ENCODE measurements at regions not wholly inside any gene's neighbourhood (a gene's known extent, or its start where the extent isn't known, plus 50 kb on each side); places are given as distances from the start of the nearest gene placed in this dataset.

DNA sequence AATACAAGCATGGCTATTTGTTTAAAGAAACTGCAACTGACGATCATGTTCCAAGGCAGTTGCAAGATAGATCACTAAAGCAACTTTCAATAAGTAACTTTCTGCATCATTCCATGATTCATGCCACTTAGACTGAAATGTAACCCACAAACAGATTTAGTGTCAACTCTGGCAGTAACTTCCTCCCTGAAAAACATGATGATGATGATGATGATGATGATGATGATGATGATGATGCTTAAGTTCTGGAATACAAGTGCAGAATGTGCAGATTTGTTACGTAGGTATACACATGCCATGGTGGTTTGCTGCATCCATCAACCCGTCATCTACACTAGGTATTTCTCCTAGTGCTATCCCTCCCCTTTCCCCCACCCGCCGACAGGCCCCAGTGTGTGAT is 754.7 kb downstream of the INHBA start:
- Histone ChIP-seq H3K9ac (ENCODE audit: low read length) (no peak overlapping the region), H3K36me3 (ENCODE audit: insufficient read depth, low read length) (no peaks in the 10 kb centered on the region), H3K4me3 (ENCODE audit: low read length) (no peak overlapping the region), H2AFZ (ENCODE audit: low read depth, low read length) (no peak overlapping the region), H3K27me3 (ENCODE audit: insufficient read depth, low read depth, low read length) (no peaks in the 10 kb centered on the region), H3K4me2 (ENCODE audit: low read length) (no peak overlapping the region), H3F3A (ENCODE audit: insufficient read depth, low read length, poor library complexity, severe bottlenecking) (no peaks in the 10 kb centered on the region), H3K9me2 (ENCODE audit: insufficient read depth, low read length) (no peaks in the 10 kb centered on the region), H3K9me3 (ENCODE audit: low read length) (peaks cover 9% of the 10 kb centered on the region), H3K79me2 (replicated peaks; ENCODE audit: insufficient read depth, low read length) (no peaks in the 10 kb centered on the region), H4K20me1 (ENCODE audit: insufficient read depth) (no peaks in the 10 kb centered on the region), H3K27ac (ENCODE audit: low read length) (no peak overlapping the region)
- TF ChIP-seq POLR2AphosphoS5 (IDR thresholded peaks at IDR 0.05), result no peak

DNA sequence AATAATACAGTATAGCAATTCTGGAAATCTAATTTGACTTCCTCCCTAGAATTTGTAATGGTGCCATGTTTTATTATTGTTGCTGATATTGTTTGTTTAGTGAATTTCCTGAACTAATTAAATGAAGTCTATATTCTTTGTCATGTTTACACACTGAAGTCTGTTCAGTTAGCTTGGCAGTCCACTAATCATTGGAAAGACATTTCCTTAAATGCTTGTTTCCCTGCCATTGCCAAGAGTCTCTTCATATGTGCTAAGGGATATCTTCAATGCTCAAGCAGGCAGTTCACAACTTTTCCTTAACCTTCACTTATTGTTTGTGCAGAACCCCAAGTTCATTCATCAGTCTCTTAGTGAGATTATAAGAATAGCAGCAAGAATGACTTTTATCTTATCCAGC is 755.3 kb downstream of the INHBA start:
- Histone ChIP-seq H3F3A (ENCODE audit: insufficient read depth, low read length, poor library complexity, severe bottlenecking) (no peaks in the 10 kb centered on the region), H3K4me2 (ENCODE audit: low read length) (no peak overlapping the region), H3K36me3 (ENCODE audit: insufficient read depth, low read length) (no peaks in the 10 kb centered on the region), H3K79me2 (replicated peaks; ENCODE audit: insufficient read depth, low read length) (no peaks in the 10 kb centered on the region), H3K9me2 (ENCODE audit: insufficient read depth, low read length) (no peaks in the 10 kb centered on the region), H3K9ac (ENCODE audit: low read length) (no peak overlapping the region), H3K9me3 (ENCODE audit: low read length) (peaks cover 9% of the 10 kb centered on the region), H3K27ac (ENCODE audit: low read length) (no peak overlapping the region), H3K4me3 (ENCODE audit: low read length) (no peak overlapping the region), H2AFZ (ENCODE audit: low read depth, low read length) (no peak overlapping the region), H3K27me3 (ENCODE audit: insufficient read depth, low read depth, low read length) (no peaks in the 10 kb centered on the region), H4K20me1 (ENCODE audit: insufficient read depth) (no peaks in the 10 kb centered on the region)
- TF ChIP-seq RAD21 (conservative IDR thresholded peaks at IDR 0.05), result no peak
- TF ChIP-seq TAF1 (IDR thresholded peaks at IDR 0.05; ENCODE audit: low read depth), result no peak
- TF ChIP-seq EP300 (conservative IDR thresholded peaks at IDR 0.05; ENCODE audit: poor library complexity, severe bottlenecking), result no peak
- no peak for TF ChIP-seq SMC3 (conservative IDR thresholded peaks at IDR 0.05; ENCODE audit: poor library complexity)
- no peak for TF ChIP-seq EZH2 (IDR thresholded peaks at IDR 0.05; ENCODE audit: borderline replicate concordance, insufficient read depth, low read length, poor library complexity, severe bottlenecking)
- TF ChIP-seq, protein P1, sequence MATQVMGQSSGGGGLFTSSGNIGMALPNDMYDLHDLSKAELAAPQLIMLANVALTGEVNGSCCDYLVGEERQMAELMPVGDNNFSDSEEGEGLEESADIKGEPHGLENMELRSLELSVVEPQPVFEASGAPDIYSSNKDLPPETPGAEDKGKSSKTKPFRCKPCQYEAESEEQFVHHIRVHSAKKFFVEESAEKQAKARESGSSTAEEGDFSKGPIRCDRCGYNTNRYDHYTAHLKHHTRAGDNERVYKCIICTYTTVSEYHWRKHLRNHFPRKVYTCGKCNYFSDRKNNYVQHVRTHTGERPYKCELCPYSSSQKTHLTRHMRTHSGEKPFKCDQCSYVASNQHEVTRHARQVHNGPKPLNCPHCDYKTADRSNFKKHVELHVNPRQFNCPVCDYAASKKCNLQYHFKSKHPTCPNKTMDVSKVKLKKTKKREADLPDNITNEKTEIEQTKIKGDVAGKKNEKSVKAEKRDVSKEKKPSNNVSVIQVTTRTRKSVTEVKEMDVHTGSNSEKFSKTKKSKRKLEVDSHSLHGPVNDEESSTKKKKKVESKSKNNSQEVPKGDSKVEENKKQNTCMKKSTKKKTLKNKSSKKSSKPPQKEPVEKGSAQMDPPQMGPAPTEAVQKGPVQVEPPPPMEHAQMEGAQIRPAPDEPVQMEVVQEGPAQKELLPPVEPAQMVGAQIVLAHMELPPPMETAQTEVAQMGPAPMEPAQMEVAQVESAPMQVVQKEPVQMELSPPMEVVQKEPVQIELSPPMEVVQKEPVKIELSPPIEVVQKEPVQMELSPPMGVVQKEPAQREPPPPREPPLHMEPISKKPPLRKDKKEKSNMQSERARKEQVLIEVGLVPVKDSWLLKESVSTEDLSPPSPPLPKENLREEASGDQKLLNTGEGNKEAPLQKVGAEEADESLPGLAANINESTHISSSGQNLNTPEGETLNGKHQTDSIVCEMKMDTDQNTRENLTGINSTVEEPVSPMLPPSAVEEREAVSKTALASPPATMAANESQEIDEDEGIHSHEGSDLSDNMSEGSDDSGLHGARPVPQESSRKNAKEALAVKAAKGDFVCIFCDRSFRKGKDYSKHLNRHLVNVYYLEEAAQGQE (IDR thresholded peaks at IDR 0.05; ENCODE audit: borderline replicate concordance), result no peak
- TF ChIP-seq POLR2AphosphoS5 (IDR thresholded peaks at IDR 0.05), result no peak
- no peak for TF ChIP-seq MXI1 (conservative IDR thresholded peaks at IDR 0.05; ENCODE audit: poor library complexity, severe bottlenecking)
- TF ChIP-seq, protein P2, sequence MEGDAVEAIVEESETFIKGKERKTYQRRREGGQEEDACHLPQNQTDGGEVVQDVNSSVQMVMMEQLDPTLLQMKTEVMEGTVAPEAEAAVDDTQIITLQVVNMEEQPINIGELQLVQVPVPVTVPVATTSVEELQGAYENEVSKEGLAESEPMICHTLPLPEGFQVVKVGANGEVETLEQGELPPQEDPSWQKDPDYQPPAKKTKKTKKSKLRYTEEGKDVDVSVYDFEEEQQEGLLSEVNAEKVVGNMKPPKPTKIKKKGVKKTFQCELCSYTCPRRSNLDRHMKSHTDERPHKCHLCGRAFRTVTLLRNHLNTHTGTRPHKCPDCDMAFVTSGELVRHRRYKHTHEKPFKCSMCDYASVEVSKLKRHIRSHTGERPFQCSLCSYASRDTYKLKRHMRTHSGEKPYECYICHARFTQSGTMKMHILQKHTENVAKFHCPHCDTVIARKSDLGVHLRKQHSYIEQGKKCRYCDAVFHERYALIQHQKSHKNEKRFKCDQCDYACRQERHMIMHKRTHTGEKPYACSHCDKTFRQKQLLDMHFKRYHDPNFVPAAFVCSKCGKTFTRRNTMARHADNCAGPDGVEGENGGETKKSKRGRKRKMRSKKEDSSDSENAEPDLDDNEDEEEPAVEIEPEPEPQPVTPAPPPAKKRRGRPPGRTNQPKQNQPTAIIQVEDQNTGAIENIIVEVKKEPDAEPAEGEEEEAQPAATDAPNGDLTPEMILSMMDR (IDR thresholded peaks at IDR 0.05; ENCODE audit: poor library complexity, severe bottlenecking), result no peak

DNA sequence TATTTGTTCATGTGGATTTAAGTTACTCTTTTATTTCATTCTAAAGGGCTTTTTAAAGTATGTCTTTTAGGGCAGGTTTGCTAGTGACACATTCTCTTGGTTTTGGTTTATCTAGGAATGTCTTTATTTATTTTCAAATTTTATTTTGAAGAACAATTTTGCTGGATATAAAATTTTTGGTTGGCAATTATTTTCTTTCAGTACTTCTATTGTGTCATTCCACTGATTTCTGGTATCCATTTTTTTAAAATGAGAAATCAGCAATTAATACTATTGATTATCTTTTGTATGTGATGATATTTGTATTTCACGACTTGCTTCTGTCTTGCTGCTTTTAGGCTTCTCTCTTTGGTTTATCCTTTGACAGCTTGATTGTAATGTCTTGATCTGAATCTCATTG is 756.3 kb downstream of the INHBA start:
- Histone ChIP-seq H3K4me2 (ENCODE audit: low read length) (no peak overlapping the region), H2AFZ (ENCODE audit: low read depth, low read length) (no peak overlapping the region), H3F3A (ENCODE audit: insufficient read depth, low read length, poor library complexity, severe bottlenecking) (no peaks in the 10 kb centered on the region), H3K9me3 (ENCODE audit: low read length) (peaks cover 9% of the 10 kb centered on the region), H3K36me3 (ENCODE audit: insufficient read depth, low read length) (no peaks in the 10 kb centered on the region), H4K20me1 (ENCODE audit: insufficient read depth) (no peaks in the 10 kb centered on the region), H3K9me2 (ENCODE audit: insufficient read depth, low read length) (no peaks in the 10 kb centered on the region), H3K27ac (ENCODE audit: low read length) (no peak overlapping the region), H3K27me3 (ENCODE audit: insufficient read depth, low read depth, low read length) (no peaks in the 10 kb centered on the region), H3K9ac (ENCODE audit: low read length) (no peak overlapping the region), H3K79me2 (replicated peaks; ENCODE audit: insufficient read depth, low read length) (no peaks in the 10 kb centered on the region), H3K4me3 (ENCODE audit: low read length) (no peak overlapping the region)
- TF ChIP-seq, protein P1 (IDR thresholded peaks at IDR 0.05; ENCODE audit: borderline replicate concordance), result no peak
- TF ChIP-seq EZH2 (IDR thresholded peaks at IDR 0.05; ENCODE audit: borderline replicate concordance, insufficient read depth, low read length, poor library complexity, severe bottlenecking) (no peak), POLR2AphosphoS5 (IDR thresholded peaks at IDR 0.05) (no peak), RAD21 (conservative IDR thresholded peaks at IDR 0.05) (no peak), SMC3 (conservative IDR thresholded peaks at IDR 0.05; ENCODE audit: poor library complexity) (no peak), EP300 (conservative IDR thresholded peaks at IDR 0.05; ENCODE audit: poor library complexity, severe bottlenecking) (no peak), TAF1 (IDR thresholded peaks at IDR 0.05; ENCODE audit: low read depth) (no peak), MXI1 (conservative IDR thresholded peaks at IDR 0.05; ENCODE audit: poor library complexity, severe bottlenecking) (no peak)
- TF ChIP-seq, protein P2 (IDR thresholded peaks at IDR 0.05; ENCODE audit: poor library complexity, severe bottlenecking), result no peak

Data from neural cell (in vitro differentiated cells).